ENCODE measurements at regions not wholly inside any gene's neighbourhood (a gene's known extent, or its start where the extent isn't known, plus 50 kb on each side); places are given as distances from the start of the nearest gene placed in this dataset.

DNA sequence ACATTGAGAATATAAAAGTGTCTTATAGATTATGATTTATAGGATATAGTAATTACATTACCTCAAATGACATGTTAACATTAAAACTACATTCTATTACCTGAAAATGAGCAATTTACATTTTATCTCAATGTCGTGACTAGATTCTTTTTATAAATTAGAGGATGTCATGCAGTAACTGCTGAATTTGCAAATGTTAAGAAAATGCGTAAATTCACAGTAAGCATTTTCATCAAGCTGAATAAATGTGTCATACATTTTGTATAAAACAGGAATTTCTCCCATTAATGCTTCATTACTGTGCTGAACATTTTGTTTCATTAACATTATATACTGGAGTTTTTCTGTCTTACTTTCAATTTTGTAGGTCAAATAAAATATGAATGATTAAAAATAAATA is 1460.7 kb upstream of the B3GALT2 start:
- no peak for TF ChIP-seq GABPA (IDR thresholded peaks at IDR 0.05; ENCODE audit: low read depth)
- no peak for TF ChIP-seq REST (IDR thresholded peaks at IDR 0.05; ENCODE audit: insufficient replicate concordance, low read depth)

All from HL-60 (cell line).